Progenitor cell of endocrine pancreas (in vitro differentiated cells): ENCODE measurements at regions not wholly inside any gene's neighbourhood (a gene's known extent, or its start where the extent isn't known, plus 50 kb on each side); places are given as distances from the start of the nearest gene placed in this dataset.
"Not testable (repeated sequence)": the region's sequence is repeated elsewhere in the genome, so short reads cannot be mapped to it uniquely, and the experiment has no call there.

Experiments used
- DNase-seq: peaks from one replicate; pipeline ENCODE4 v3.0.0; 2021; ENCODE audit warnings: low spot score; ENCODE audit not compliant: unreplicated experiment
- H3K27ac Mint-ChIP-seq: 2 replicates; pipeline ENCODE4 v1.8.0; 2021; ENCODE audit warnings: mild to moderate bottlenecking, moderate library complexity, mixed read lengths
- H3K27me3 Mint-ChIP-seq: 2 replicates; pipeline ENCODE4 v1.8.0; 2021; ENCODE audit warnings: mixed read lengths
- H3K36me3 Mint-ChIP-seq: 2 replicates; pipeline ENCODE4 v1.8.0; 2022; ENCODE audit warnings: mixed read lengths; ENCODE audit not compliant: insufficient read depth
- H3K4me1 Mint-ChIP-seq: 2 replicates; pipeline ENCODE4 v1.8.0; 2021; ENCODE audit warnings: low read depth, mixed read lengths
- H3K4me3 Mint-ChIP-seq: 2 replicates; pipeline ENCODE4 v1.8.0; 2021; ENCODE audit warnings: low read depth, mild to moderate bottlenecking, moderate library complexity, mixed read lengths
- H3K9me3 Mint-ChIP-seq: 2 replicates; pipeline ENCODE4 v1.8.0; 2021; ENCODE audit warnings: low read depth, mixed read lengths
- TF ChIP-seq, protein P1 (sequence below): fragments of 200-600 bp; sonication (generic); IDR thresholded peaks from one replicate; pipeline ENCODE4 v1.5.0; 2021; ENCODE audit warnings: antibody characterized with exemption, mild to moderate bottlenecking; ENCODE audit not compliant: unreplicated experiment

GRCh38 chr11:44367452-44367851 is 57.5 kb upstream of the ALX4 start:
- Mint-ChIP-seq H3K27me3 (peaks cover 26% of the 10 kb centered on the region), H3K27ac (no peak overlapping the region), H3K9me3 (no peaks in the 10 kb centered on the region), H3K4me1 (peaks cover 1% of the 10 kb centered on the region), H3K4me3 (no peak overlapping the region), H3K36me3 (no peaks in the 10 kb centered on the region)
- no peak for DNase-seq
- TF ChIP-seq, protein P1, sequence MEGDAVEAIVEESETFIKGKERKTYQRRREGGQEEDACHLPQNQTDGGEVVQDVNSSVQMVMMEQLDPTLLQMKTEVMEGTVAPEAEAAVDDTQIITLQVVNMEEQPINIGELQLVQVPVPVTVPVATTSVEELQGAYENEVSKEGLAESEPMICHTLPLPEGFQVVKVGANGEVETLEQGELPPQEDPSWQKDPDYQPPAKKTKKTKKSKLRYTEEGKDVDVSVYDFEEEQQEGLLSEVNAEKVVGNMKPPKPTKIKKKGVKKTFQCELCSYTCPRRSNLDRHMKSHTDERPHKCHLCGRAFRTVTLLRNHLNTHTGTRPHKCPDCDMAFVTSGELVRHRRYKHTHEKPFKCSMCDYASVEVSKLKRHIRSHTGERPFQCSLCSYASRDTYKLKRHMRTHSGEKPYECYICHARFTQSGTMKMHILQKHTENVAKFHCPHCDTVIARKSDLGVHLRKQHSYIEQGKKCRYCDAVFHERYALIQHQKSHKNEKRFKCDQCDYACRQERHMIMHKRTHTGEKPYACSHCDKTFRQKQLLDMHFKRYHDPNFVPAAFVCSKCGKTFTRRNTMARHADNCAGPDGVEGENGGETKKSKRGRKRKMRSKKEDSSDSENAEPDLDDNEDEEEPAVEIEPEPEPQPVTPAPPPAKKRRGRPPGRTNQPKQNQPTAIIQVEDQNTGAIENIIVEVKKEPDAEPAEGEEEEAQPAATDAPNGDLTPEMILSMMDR: no peak

- Mint-ChIP-seq H3K9me3 (no peaks in the 10 kb centered on the region), H3K27me3 (peaks cover 17% of the 10 kb centered on the region), H3K36me3 (no peaks in the 10 kb centered on the region), H3K27ac (no peak overlapping the region), H3K4me3 (no peak overlapping the region), H3K4me1 (peaks cover 1% of the 10 kb centered on the region)
- TF ChIP-seq, protein P1: no peak
- no peak for DNase-seq
Measured at GRCh38 chr11:44368886-44369285, 58.9 kb upstream of the ALX4 start.

GRCh38 chr11:44371042-44371441 is 61.1 kb upstream of the ALX4 start:
- not testable (repeated sequence) for H3K27ac Mint-ChIP-seq, H3K4me1 Mint-ChIP-seq, H3K36me3 Mint-ChIP-seq, H3K4me3 Mint-ChIP-seq, DNase-seq, H3K9me3 Mint-ChIP-seq
- H3K27me3 Mint-ChIP-seq: peaks cover 16% of the 10 kb centered on the region

DNA sequence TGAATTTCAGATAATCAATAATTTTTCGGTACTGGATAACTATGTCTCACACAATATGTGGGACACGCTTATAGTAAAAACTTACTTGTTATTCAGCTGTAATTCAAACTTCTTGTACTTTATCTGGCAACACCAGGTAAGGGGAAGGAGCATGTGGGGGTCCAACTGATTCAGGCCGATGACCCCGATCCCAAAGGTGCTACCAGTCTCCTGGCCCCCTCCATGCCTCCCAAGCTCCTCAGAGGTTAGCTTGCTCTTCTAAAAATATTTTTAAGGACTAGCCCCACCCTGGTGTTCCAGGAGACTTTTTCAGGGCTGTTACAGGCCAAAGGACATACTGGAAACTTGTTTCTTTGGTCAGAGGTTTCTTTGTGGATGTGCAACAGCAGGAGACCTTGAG is 61.8 kb upstream of the ALX4 start:
- TF ChIP-seq, protein P1: no peak
- H3K4me3 Mint-ChIP-seq: no peak overlapping the region
- H3K27me3 Mint-ChIP-seq: peaks cover 10% of the 10 kb centered on the region
- no peak for DNase-seq
- H3K4me1 Mint-ChIP-seq: no peaks in the 10 kb centered on the region
- H3K27ac Mint-ChIP-seq: no peak overlapping the region
- H3K9me3 Mint-ChIP-seq: no peaks in the 10 kb centered on the region
- no peaks in the 10 kb centered on the region for H3K36me3 Mint-ChIP-seq

DNA sequence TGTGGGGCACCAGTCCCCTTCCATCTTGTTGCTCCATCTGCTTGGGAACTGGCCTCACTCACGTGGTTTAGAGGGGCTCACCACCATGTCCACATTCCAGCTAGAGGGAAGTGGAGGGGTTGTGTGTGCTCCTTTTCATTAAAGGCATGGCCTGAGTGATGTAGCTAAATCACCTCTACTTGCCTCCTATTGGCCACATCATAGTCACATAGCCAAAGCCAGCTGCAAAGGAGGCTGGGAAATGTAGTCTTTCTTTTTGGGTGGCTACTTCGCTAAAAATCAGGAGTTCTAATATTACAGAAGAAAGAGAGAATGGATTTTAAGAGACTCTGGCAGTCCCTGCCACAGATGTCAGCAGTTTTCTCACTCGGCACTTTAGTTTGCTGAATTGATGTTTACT is 63.0 kb upstream of the ALX4 start:
- Mint-ChIP-seq H3K27me3 (peaks cover 9% of the 10 kb centered on the region), H3K27ac (no peak overlapping the region), H3K4me3 (no peak overlapping the region), H3K36me3 (no peaks in the 10 kb centered on the region), H3K4me1 (no peaks in the 10 kb centered on the region), H3K9me3 (no peaks in the 10 kb centered on the region)
- DNase-seq: no peak
- TF ChIP-seq, protein P1: no peak

- Mint-ChIP-seq H3K27me3 (peaks cover 6% of the 10 kb centered on the region), H3K27ac (no peak overlapping the region), H3K9me3 (no peaks in the 10 kb centered on the region), H3K4me1 (no peaks in the 10 kb centered on the region), H3K36me3 (no peaks in the 10 kb centered on the region), H3K4me3 (no peak overlapping the region)
- TF ChIP-seq, protein P1: no peak
- no peak for DNase-seq
Measured at GRCh38 chr11:44374001-44374400, 64.1 kb upstream of the ALX4 start.
